HG02642 (cell line): ENCODE measurements at regions not wholly inside any gene's neighbourhood (a gene's known extent, or its start where the extent isn't known, plus 50 kb on each side); places are given as distances from the start of the nearest gene placed in this dataset.
"Not testable (repeated sequence)": the region's sequence is repeated elsewhere in the genome, so short reads cannot be mapped to it uniquely, and the experiment has no call there.

Source experiments
- ATAC-seq: cut with Tn5 transposase; IDR thresholded peaks from one replicate; pipeline ENCODE4 v1.9.1; 2021; ENCODE audit warnings: mild to moderate bottlenecking; ENCODE audit not compliant: unreplicated experiment, poor library complexity

GRCh38 chr6:106731144-106731842 is 101.9 kb downstream of the QRSL1 start:
- no peak for ATAC-seq

DNA sequence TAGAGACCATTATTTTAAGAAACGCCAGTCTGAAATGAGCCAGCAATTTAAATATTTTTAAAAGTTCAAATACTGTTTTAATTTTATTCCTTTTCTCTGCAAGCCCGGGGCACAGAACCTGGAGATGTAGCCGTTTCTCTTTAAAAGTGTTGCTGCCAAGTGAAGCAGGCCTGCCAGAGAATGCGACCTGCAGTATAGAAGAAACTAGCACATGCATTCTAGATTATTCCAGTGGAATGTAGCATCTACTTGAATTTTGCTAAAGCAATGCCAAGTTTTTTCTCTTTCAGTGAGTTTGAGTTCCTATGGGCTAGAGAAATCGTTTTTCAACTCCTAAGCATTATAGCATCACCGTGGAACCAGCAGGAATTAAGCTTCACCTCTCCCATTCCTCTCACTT is 101.3 kb downstream of the QRSL1 start:
- ATAC-seq = no peak

- no peak for ATAC-seq
Measured at GRCh38 chr6:106730264-106730663, 100.9 kb downstream of the QRSL1 start.

DNA sequence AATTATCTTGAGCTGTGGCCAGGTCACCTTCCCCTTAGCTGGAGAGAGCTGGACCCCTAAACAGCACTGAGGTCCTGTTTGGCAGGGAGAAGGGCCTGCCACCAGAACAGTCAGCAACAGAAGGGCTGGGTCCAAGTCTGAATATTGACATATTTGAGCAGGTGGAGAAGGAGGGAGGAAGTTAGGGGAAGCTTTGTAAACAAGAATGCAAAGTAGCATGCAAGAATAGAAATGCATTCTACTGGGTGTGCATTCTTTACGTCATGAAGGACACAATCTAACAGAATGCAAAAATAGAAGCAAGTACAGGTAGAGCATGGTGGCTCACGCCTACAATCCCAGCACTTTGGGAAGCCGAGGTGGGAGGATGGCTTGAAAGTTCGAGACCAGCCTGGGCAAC is 100.5 kb downstream of the QRSL1 start:
- no peak for ATAC-seq

DNA sequence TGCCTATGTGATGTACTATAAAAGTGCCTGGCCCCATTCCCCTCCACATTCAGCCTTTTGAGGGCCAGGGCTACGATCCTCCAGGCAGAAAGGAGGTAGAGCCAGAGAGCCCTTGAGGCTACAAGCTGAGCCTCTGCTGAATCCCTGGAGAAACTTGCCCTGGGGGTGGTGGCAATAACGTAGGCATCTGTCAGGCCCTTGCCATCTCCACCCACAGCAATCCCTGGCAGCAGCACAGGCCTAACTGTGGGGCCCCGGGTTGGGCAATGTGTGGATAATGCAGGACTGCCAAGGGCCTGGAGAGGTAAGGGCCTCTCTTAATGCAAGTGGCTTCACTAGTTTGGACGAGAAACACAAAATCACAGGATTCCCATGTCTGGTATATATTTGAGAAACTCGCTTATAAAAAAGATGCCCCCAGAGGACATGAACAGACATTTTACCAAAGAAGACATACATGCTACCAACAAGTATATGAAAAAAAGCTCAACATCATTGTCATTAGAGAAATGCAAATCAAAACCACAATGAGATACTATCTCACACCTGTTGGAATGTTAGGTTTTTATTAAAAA is 99.0 kb downstream of the QRSL1 start:
- ATAC-seq = no peak

GRCh38 chr6:106727480-106728149 is 98.2 kb downstream of the QRSL1 start:
- ATAC-seq = no peak

- ATAC-seq = no peak
Measured at GRCh38 chr6:106724848-106725247, 95.5 kb downstream of the QRSL1 start.

- no peak for ATAC-seq
Measured at GRCh38 chr6:106724337-106724736, 95.0 kb downstream of the QRSL1 start.

- ATAC-seq = not testable (repeated sequence)
Measured at GRCh38 chr6:106723419-106723818, 94.0 kb downstream of the QRSL1 start.

DNA sequence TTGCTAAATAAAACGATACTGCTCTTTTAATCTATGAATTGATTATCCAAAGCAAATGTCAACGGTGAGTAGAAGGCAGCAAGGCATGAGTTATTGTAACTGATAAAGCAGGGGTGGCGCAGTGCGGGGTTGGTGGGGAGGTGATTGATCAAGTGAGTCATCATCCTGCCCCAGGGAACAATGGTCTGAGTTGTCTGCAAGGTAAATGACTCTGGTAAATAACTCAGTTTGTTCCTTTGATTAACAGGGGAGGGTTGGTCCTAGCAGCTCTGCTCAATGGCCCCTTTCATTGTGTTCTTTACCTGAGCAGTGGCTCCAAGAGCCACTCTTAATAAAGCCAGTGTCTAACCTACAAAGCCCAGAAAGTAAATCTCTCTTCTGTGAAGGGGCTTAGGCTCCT is 91.8 kb downstream of the QRSL1 start:
- ATAC-seq = not testable (repeated sequence)
